GM18498 (cell line): ENCODE measurements at regions not wholly inside any gene's neighbourhood (a gene's known extent, or its start where the extent isn't known, plus 50 kb on each side); places are given as distances from the start of the nearest gene placed in this dataset.
A peak's percentile ranks its signal among the peaks of the same experiment; 100 is the strongest.
"Not testable (repeated sequence)": the region's sequence is repeated elsewhere in the genome, so short reads cannot be mapped to it uniquely, and the experiment has no call there.

Experiments
- ATAC-seq: cut with Tn5 transposase; IDR thresholded peaks from one replicate; pipeline ENCODE4 v1.9.1; 2021; ENCODE audit warnings: mild to moderate bottlenecking, moderate library complexity; ENCODE audit not compliant: unreplicated experiment

- ATAC-seq: no peak
These were observed 78.2 kb downstream of the HACD1 start for GRCh38 chr10:17538941-17539340.

GRCh38 chr10:17537281-17537680, 79.9 kb downstream of the HACD1 start:
- ATAC-seq: no peak

DNA sequence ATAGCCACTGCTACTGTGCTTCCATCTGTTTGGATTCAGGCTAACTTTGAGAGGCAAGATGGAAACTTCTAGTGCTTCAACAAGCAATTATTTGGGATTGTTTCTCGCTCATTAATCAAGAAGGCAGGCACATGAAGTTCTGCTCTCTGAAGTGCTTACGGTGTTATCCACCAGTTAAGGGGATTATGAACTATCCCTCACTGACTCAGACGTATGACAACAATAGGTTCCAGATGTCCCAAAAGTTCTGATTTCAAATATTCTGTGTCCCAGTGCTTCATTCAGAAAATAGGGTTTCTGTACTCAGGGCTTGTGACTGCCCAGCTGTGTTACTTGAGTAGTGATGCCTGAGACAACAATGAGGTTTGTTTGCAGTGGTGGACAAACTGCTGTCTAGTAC, 81.0 kb downstream of the HACD1 start:
- ATAC-seq: no peak

GRCh38 chr10:17533731-17534130, 79.3 kb upstream of the ST8SIA6 start:
- no peak for ATAC-seq

- ATAC-seq: no peak
These were observed 74.0 kb upstream of the ST8SIA6 start for GRCh38 chr10:17528306-17528862.

DNA sequence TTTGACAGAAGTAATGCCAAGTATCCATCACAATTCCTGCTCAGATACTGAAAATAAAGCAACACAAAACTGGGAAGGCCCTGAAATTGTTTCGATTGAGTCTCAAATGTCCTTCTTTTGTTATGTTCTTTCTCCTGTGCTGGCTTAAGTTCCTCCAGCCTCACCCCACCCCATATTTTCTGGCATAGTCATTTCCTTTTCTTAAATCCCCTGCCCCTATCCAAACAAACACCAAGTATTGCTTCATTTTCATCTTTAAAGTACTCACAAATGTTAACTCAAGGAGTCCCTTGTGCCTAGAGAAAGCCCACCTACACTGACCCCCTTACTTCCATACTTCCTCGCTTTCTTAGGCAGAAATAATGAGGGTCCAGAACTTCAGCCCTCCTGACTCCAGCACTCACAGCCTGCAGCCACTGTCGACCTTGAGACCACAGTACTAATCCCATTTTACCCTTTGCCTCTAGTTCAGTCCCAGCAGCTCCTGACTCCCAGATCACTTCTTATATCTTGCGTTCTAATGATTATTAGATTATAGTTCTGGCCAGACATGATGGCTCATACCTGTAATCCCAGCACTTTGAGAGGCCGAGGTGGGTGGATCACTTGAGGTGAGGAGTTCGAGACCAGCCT, 73.2 kb upstream of the ST8SIA6 start:
- ATAC-seq: no peak

GRCh38 chr10:17526571-17526970, 72.2 kb upstream of the ST8SIA6 start:
- not testable (repeated sequence) for ATAC-seq

GRCh38 chr10:17523917-17524316, 69.5 kb upstream of the ST8SIA6 start:
- no peak for ATAC-seq

GRCh38 chr10:17523246-17523753, 68.9 kb upstream of the ST8SIA6 start:
- ATAC-seq: no peak

DNA sequence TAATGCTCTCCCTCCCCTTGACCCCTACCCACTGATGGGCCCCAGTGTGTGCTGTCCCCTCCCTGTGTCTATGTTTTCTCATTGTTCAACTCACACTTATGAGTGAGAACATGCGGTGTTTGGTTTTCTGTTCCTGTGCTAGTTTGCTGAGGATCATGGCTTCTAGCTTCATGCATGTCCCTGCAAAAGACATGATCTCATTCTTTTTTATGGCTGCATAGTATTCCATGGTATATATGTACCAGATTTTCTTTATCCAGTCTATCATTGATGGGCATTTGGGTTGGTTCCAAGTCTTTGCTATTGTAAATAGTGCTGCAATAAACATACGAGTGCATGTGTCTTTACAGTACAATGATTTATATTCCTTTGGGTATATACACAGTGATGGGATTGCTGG, 67.9 kb upstream of the ST8SIA6 start:
- ATAC-seq: not testable (repeated sequence)

DNA sequence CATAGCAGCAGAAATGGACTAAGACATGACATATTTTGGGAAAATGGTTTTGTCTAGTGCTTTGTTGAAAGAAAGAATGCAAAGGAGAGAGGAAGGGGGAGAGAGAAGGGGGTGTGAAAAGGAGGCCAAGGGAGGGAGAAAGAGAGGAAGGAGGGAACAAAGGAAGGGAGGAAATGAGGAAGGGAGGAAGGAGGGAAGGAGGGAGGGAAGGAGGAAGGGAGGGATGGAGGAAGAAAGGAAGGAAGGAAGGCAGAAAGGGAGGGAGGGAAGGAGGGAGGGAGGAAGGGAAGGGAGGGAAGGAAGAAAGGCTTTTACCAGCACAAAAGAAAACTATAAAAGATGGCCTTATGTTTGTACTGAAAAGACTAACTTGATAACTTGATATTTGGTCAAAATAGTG, 65.1 kb upstream of the ST8SIA6 start:
- ATAC-seq: no peak

DNA sequence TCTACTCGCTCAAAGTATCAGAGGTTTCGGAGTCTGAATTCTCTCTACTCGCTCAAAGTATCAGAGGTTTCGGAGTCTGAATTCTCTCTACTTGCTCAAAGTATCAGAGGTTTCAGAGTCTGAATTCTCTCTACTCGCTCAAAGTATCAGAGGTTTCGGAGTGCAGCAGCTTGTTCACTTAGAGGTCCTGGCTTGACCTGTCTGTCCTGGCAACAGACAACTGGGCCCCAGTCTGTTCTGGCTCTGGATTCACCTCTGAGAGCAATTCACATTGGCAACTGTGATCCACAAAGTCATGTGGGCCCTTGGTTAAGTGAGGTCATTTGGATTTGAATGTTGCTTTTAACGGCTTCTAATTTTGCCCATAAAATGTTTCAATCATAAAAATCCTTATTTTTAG, 63.9 kb upstream of the ST8SIA6 start:
- no peak for ATAC-seq

DNA sequence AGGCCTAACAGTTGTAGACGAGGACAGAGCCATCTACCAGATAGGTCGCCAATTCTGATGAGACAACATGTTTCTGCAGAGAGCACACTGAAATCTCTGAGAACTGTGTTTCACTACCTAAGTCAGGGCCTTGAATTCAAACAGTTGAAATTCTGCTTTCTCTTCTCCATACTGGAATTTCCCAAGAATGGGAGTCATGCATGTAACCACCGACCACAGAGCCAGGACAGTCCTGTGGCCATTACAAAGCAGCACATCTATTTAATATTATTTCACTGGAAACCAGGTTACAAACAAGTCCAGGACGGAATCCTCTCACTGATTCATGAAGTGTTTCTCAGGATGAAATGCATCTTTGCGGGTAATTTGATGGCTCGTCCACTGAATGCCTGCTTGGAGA, 62.0 kb upstream of the ST8SIA6 start:
- no peak for ATAC-seq

DNA sequence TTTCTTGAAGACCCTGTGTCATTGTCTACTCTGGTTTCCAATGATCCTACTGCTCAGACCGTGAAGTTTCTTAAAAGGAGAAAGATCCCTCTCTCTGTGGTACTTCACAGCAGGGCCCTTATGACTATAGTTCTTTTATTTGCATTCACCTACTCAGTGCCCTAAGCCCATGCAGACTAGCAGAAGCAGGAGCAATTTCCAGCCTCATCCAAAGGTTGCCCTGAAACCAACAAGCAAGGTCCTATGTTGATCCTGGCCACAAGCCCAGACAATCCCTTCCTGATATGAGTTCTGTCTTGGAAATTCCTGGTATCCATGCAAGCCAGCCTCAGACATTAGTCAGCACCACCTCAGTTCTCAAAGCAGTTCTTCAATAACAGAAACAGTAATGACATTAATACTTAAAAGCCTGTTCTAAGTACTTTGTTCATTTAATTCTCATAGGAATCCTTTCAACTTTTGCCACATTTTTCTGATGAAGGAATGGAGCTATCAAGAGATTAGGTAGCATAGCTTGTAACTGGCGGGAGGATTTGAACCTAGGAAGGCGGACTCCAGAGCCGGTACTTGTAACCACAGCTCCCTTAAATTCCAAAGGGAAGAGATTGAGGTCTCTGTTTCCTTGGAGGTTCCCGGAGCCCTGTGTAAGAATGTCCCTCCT, 58.1 kb upstream of the ST8SIA6 start:
- no peak for ATAC-seq

- ATAC-seq: peak; percentile 77
These were observed 56.0 kb upstream of the ST8SIA6 start for GRCh38 chr10:17510242-17510908.

- no peak for ATAC-seq
These were observed 53.1 kb upstream of the ST8SIA6 start for GRCh38 chr10:17507538-17507937.

DNA sequence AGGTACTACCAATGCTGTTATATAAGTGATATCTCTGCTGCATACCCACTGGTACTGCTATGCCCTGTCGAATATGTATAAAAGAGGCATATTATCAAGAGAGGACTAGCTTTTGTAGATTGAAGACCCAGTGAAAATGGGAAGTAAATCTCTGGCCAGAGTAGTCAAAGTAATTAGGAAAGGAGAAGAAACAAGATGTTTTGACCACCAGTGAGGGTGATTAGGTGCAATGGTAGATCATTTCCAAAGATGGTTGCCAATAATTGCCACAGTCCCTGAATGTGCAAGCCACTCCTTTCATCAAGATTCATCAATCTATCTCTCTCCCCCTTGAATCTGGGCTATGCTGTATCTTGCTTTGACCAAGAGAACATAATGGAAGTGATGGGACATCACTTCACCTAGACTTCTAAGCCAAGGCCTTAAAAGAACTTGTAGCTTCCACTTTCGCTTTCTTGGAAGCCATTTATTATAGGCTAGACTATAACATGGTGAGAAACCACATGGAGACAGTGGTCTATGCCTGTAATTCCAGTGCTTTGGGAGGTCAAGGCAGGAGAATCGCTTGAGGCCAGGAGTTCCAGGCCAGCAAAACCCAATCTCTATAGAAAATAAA, 52.6 kb upstream of the ST8SIA6 start:
- no peak for ATAC-seq

GRCh38 chr10:17506390-17506789, 52.0 kb upstream of the ST8SIA6 start:
- no peak for ATAC-seq

DNA sequence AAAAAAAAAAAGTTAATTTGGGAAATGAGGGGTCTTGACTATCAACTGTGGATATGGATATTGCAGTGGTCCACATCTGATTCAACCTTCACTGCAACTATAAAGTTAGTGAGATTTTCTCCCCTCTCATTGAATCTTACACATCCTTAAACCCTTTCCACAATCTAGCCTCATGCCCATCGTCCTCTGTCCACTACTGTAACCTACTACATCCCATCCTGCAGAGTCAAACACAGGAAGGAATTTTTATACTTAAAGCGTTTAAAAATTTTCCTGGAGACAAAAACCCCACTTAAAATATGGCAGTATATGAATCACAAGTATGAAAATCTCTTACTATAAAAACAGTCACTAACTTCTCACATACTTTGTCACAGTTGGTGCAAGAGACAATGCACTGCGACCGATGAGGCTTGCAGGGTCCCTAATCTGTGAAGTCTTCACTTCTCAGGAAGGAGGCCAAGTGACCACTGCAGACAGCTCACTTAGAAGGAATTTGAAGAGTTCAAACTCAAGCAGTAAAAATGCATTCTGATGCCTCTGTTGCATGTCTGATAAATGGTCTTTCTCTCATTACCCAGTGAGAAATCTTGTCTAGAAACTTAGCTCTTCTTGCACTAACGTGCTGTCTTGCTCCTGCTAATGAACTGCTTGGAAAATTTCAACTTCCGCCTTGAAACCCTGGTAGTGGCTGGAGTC, 50.3 kb upstream of the ST8SIA6 start:
- ATAC-seq: no peak
